ENCODE measurements at regions not wholly inside any gene's neighbourhood (a gene's known extent, or its start where the extent isn't known, plus 50 kb on each side); places are given as distances from the start of the nearest gene placed in this dataset.

DNA sequence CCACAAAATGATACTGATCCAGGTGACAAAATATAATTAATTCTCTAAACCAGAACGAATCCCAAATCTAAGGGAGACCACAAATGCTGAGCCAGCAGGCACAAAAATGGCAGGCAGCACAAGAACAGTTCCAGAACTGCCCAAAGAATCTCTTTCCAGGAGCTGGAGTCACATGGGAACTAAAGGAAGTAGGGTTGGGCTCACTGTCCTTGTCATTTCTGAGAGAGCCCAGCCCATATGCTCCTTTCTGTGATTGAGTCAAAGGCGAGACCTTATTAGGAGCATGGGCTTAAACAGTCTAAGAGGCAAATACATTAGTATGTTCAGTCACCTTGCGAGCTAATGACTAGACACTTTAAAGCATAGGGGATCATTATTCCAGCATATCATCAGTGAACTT lies 327.6 kb upstream of the ARID1B start:
- TF ChIP-seq, protein P1, sequence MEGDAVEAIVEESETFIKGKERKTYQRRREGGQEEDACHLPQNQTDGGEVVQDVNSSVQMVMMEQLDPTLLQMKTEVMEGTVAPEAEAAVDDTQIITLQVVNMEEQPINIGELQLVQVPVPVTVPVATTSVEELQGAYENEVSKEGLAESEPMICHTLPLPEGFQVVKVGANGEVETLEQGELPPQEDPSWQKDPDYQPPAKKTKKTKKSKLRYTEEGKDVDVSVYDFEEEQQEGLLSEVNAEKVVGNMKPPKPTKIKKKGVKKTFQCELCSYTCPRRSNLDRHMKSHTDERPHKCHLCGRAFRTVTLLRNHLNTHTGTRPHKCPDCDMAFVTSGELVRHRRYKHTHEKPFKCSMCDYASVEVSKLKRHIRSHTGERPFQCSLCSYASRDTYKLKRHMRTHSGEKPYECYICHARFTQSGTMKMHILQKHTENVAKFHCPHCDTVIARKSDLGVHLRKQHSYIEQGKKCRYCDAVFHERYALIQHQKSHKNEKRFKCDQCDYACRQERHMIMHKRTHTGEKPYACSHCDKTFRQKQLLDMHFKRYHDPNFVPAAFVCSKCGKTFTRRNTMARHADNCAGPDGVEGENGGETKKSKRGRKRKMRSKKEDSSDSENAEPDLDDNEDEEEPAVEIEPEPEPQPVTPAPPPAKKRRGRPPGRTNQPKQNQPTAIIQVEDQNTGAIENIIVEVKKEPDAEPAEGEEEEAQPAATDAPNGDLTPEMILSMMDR (IDR thresholded peaks at IDR 0.05; ENCODE audit: insufficient read depth, low read depth, low read length, missing control alignments) = no peak
- DNase-seq (ENCODE audit: low read depth) = no peak
- no peak overlapping the region for H3K4me3 ChIP-seq (ENCODE audit: low read depth, low read length)

- DNase-seq (ENCODE audit: low read depth) = no peak
- no peak overlapping the region for H3K4me3 ChIP-seq (ENCODE audit: low read depth, low read length)
- TF ChIP-seq, protein P1 (IDR thresholded peaks at IDR 0.05; ENCODE audit: insufficient read depth, low read depth, low read length, missing control alignments) = no peak
Measured at GRCh38 chr6:156449128-156449527, 328.1 kb upstream of the ARID1B start.

GRCh38 chr6:156448579-156448978 lies 328.6 kb upstream of the ARID1B start:
- DNase-seq (ENCODE audit: low read depth) = no peak
- TF ChIP-seq, protein P1 (IDR thresholded peaks at IDR 0.05; ENCODE audit: insufficient read depth, low read depth, low read length, missing control alignments) = no peak
- no peak overlapping the region for H3K4me3 ChIP-seq (ENCODE audit: low read depth, low read length)

- no peak for DNase-seq (ENCODE audit: low read depth)
Measured at GRCh38 chr6:156440688-156441087, 336.5 kb upstream of the ARID1B start.

GRCh38 chr6:156438350-156438923 lies 338.7 kb upstream of the ARID1B start:
- no peak overlapping the region for H3K4me3 ChIP-seq (ENCODE audit: low read depth, low read length)
- DNase-seq (ENCODE audit: low read depth) = no peak
- TF ChIP-seq, protein P1 (IDR thresholded peaks at IDR 0.05; ENCODE audit: insufficient read depth, low read depth, low read length, missing control alignments) = no peak

More at GRCh38 chr6:156440688-156441087, 336.5 kb upstream of the ARID1B start:
- no peak overlapping the region for H3K4me3 ChIP-seq (ENCODE audit: low read depth, low read length)
- TF ChIP-seq, protein P1 (IDR thresholded peaks at IDR 0.05; ENCODE audit: insufficient read depth, low read depth, low read length, missing control alignments) = no peak

DNA sequence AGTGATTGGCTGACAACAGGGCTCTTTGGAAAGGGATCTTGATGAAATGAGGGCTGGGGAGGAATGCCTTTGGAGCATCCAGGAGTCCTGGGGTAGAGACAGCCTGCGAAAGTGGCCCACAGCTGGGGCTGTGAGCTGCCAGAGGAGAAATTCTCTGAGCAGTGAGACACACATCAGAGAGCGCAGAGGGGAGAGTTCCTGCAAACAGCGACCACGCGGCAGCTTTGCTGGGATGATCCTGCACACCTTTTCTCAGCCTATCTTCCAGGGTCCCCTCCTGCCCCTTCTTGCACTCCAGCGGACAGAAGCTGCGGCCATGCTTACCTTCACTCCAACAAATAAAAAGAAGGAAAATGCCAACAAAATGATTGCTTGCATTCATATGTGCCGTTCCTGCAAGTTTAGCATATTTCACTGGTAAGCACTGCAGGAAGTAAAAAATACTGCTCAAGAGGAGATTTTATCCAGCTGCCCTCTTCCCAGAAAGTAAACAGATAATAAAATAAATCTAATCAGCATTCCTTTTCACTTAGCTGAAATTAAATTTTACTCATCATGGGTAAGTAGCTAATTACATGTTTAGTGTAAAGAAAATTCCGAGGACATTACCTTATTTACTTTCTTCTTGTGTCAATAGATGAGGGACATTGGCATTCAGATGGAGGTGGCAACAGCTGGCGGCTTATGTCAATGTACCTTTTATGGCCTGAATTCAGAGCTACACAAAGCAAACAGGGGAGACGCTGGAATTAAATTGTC lies 339.9 kb upstream of the ARID1B start:
- no peak for DNase-seq (ENCODE audit: low read depth)
- TF ChIP-seq, protein P1 (IDR thresholded peaks at IDR 0.05; ENCODE audit: insufficient read depth, low read depth, low read length, missing control alignments) = no peak
- H3K4me3 ChIP-seq (ENCODE audit: low read depth, low read length) = no peak overlapping the region
